ENCODE measurements at regions not wholly inside any gene's neighbourhood (a gene's known extent, or its start where the extent isn't known, plus 50 kb on each side); places are given as distances from the start of the nearest gene placed in this dataset.

- Mint-ChIP-seq H3K27ac (no peak overlapping the region), H3K4me1 (ENCODE audit: low read depth in 2 of 2) (no peaks in the 10 kb centered on the region), H3K27me3 (no peaks in the 10 kb centered on the region), H3K4me3 (no peak overlapping the region), H3K9me3 (peaks cover 4% of the 10 kb centered on the region), H3K36me3 (no peaks in the 10 kb centered on the region)
- no peak for DNase-seq (ENCODE audit: low spot score)
- ATAC-seq: no peak
These were observed 658.3 kb downstream of the TUSC7 start for GRCh38 chr3:117367861-117368260.

DNA sequence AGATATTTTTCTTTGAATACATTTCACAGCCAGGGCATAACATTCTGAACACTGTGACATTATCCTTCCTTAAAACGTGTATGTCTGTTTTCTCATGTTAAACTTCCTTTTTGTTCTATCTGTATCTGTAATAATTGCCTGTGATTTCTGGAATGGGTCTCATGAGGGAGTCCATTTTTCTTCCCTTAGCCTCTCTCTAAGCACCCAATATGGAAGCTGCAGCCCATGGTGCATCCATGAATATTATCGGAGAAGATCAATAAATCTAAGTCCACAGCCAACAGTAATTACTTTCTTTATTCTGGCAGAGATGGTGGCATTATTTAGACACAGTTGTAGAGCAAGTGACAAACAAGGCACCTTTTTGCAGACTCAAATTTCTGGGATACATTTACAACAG lies 671.1 kb downstream of the TUSC7 start:
- Mint-ChIP-seq H3K4me3 (no peak overlapping the region), H3K36me3 (peaks cover 5% of the 10 kb centered on the region), H3K27me3 (no peaks in the 10 kb centered on the region), H3K27ac (no peak overlapping the region), H3K9me3 (peaks cover 7% of the 10 kb centered on the region), H3K4me1 (ENCODE audit: low read depth in 2 of 2) (no peaks in the 10 kb centered on the region)
- ATAC-seq: no peak
- no peak for DNase-seq (ENCODE audit: low spot score)

GRCh38 chr3:117393119-117393518 lies 683.5 kb downstream of the TUSC7 start:
- DNase-seq (ENCODE audit: low spot score) (no peak), ATAC-seq (no peak)
- no peak overlapping the region for H3K27ac Mint-ChIP-seq
- H3K4me1 Mint-ChIP-seq (ENCODE audit: low read depth in 2 of 2): no peaks in the 10 kb centered on the region
- no peaks in the 10 kb centered on the region for H3K27me3 Mint-ChIP-seq
- H3K36me3 Mint-ChIP-seq: no peaks in the 10 kb centered on the region
- H3K9me3 Mint-ChIP-seq: peaks cover 16% of the 10 kb centered on the region
- H3K4me3 Mint-ChIP-seq: no peak overlapping the region

- DNase-seq (ENCODE audit: low spot score) (no peak), ATAC-seq (no peak)
- no peaks in the 10 kb centered on the region for H3K36me3 Mint-ChIP-seq
- H3K4me1 Mint-ChIP-seq (ENCODE audit: low read depth in 2 of 2): no peaks in the 10 kb centered on the region
- peaks cover 9% of the 10 kb centered on the region for H3K9me3 Mint-ChIP-seq
- H3K27me3 Mint-ChIP-seq: no peaks in the 10 kb centered on the region
- H3K4me3 Mint-ChIP-seq: no peak overlapping the region
- no peak overlapping the region for H3K27ac Mint-ChIP-seq
These were observed 688.7 kb downstream of the TUSC7 start for GRCh38 chr3:117398141-117398899.

GRCh38 chr3:117399311-117400078 lies 689.9 kb downstream of the TUSC7 start:
- Mint-ChIP-seq H3K27me3 (no peaks in the 10 kb centered on the region), H3K4me1 (ENCODE audit: low read depth in 2 of 2) (no peaks in the 10 kb centered on the region), H3K4me3 (no peak overlapping the region), H3K9me3 (peaks cover 6% of the 10 kb centered on the region), H3K27ac (no peak overlapping the region), H3K36me3 (no peaks in the 10 kb centered on the region)
- DNase-seq (ENCODE audit: low spot score) (no peak), ATAC-seq (no peak)

- Mint-ChIP-seq H3K36me3 (no peaks in the 10 kb centered on the region), H3K4me1 (ENCODE audit: low read depth in 2 of 2) (no peaks in the 10 kb centered on the region), H3K4me3 (no peak overlapping the region), H3K9me3 (peaks cover 9% of the 10 kb centered on the region), H3K27me3 (no peaks in the 10 kb centered on the region), H3K27ac (no peak overlapping the region)
- DNase-seq (ENCODE audit: low spot score) (no peak), ATAC-seq (no peak)
These were observed 690.7 kb downstream of the TUSC7 start for GRCh38 chr3:117400303-117400702.

DNA sequence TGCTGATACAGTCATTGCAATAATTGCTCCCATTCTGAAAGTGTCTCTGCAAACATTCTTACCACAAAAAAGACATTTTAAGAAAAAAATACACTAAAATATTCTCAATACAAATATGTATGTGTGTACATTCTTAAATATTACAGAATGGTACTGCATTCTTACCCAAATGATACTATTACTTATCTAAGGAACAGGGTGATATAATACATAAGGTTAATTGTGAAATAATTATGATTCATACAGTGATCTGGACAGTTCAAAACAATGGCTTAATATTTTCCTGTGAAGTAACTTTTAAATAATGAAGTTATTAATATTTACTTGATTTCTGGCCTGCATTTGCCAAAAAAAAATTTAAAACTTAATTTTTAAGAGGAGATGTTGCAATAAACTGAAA lies 694.6 kb downstream of the TUSC7 start:
- DNase-seq (ENCODE audit: low spot score) (no peak), ATAC-seq (no peak)
- Mint-ChIP-seq H3K27me3 (no peaks in the 10 kb centered on the region), H3K36me3 (no peaks in the 10 kb centered on the region), H3K4me3 (no peak overlapping the region), H3K4me1 (ENCODE audit: low read depth in 2 of 2) (no peaks in the 10 kb centered on the region), H3K27ac (no peak overlapping the region), H3K9me3 (peaks cover 6% of the 10 kb centered on the region)

- Mint-ChIP-seq H3K27me3 (no peaks in the 10 kb centered on the region), H3K27ac (no peak overlapping the region), H3K4me3 (no peak overlapping the region), H3K9me3 (peaks cover 6% of the 10 kb centered on the region), H3K4me1 (ENCODE audit: low read depth in 2 of 2) (no peaks in the 10 kb centered on the region), H3K36me3 (no peaks in the 10 kb centered on the region)
- DNase-seq (ENCODE audit: low spot score) (no peak), ATAC-seq (no peak)
These were observed 695.2 kb downstream of the TUSC7 start for GRCh38 chr3:117404730-117405129.

DNA sequence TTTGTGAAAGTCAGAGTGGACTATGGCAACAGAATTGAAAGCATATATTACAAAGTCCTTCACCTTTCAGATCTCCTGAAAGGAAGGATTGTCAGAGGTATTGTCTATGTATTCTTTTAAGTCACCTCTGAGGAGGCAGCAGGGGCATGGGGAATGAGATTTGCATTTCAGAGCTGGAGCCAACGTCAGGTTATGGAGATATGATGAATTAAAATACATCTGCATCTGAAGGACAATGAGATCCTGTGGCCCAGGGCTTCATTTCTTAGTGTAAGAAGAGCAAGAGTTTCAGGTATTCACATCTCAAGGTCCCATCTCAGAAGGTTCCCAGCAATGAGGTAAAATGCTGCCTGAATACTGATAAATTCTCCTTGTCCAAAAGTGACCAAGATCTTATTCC lies 695.8 kb downstream of the TUSC7 start:
- no peak overlapping the region for H3K27ac Mint-ChIP-seq
- no peak for DNase-seq (ENCODE audit: low spot score)
- H3K4me1 Mint-ChIP-seq (ENCODE audit: low read depth in 2 of 2): no peaks in the 10 kb centered on the region
- H3K9me3 Mint-ChIP-seq: peaks cover 8% of the 10 kb centered on the region
- H3K27me3 Mint-ChIP-seq: no peaks in the 10 kb centered on the region
- no peak overlapping the region for H3K4me3 Mint-ChIP-seq
- no peaks in the 10 kb centered on the region for H3K36me3 Mint-ChIP-seq
- ATAC-seq: no peak

GRCh38 chr3:117407317-117407716 lies 697.7 kb downstream of the TUSC7 start:
- Mint-ChIP-seq H3K4me1 (ENCODE audit: low read depth in 2 of 2) (no peaks in the 10 kb centered on the region), H3K27ac (no peak overlapping the region), H3K4me3 (no peak overlapping the region), H3K27me3 (no peaks in the 10 kb centered on the region), H3K9me3 (peaks cover 6% of the 10 kb centered on the region), H3K36me3 (no peaks in the 10 kb centered on the region)
- ATAC-seq (no peak), DNase-seq (ENCODE audit: low spot score) (no peak)

DNA sequence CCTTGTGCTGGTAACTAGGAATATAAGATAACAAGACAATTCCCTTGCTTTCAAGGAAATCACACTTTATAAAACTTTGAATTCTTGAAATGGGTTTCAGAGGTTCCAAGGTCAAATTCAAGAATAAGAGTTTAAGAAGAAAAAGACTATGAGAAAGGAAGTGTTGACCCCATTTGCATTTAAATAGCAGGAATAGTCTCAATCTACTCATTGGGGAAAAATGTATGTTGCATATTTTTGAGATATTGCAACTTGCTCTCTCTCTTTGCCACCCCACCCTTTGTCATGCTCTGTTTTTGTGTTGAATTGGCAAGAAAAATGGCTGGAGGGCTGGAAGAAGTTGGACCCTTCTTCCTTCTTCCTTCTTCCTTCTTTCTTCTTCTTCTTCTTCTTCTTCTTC lies 699.2 kb downstream of the TUSC7 start:
- no peak for DNase-seq (ENCODE audit: low spot score)
- no peaks in the 10 kb centered on the region for H3K36me3 Mint-ChIP-seq
- H3K27ac Mint-ChIP-seq: no peak overlapping the region
- no peaks in the 10 kb centered on the region for H3K4me1 Mint-ChIP-seq (ENCODE audit: low read depth in 2 of 2)
- H3K27me3 Mint-ChIP-seq: no peaks in the 10 kb centered on the region
- no peak overlapping the region for H3K4me3 Mint-ChIP-seq
- ATAC-seq: no peak
- peaks cover 9% of the 10 kb centered on the region for H3K9me3 Mint-ChIP-seq

GRCh38 chr3:117409256-117409655 lies 699.7 kb downstream of the TUSC7 start:
- ATAC-seq: no peak
- no peak for DNase-seq (ENCODE audit: low spot score)
- Mint-ChIP-seq H3K4me1 (ENCODE audit: low read depth in 2 of 2) (no peaks in the 10 kb centered on the region), H3K4me3 (no peak overlapping the region), H3K9me3 (peaks cover 9% of the 10 kb centered on the region), H3K36me3 (no peaks in the 10 kb centered on the region), H3K27ac (no peak overlapping the region), H3K27me3 (no peaks in the 10 kb centered on the region)

DNA sequence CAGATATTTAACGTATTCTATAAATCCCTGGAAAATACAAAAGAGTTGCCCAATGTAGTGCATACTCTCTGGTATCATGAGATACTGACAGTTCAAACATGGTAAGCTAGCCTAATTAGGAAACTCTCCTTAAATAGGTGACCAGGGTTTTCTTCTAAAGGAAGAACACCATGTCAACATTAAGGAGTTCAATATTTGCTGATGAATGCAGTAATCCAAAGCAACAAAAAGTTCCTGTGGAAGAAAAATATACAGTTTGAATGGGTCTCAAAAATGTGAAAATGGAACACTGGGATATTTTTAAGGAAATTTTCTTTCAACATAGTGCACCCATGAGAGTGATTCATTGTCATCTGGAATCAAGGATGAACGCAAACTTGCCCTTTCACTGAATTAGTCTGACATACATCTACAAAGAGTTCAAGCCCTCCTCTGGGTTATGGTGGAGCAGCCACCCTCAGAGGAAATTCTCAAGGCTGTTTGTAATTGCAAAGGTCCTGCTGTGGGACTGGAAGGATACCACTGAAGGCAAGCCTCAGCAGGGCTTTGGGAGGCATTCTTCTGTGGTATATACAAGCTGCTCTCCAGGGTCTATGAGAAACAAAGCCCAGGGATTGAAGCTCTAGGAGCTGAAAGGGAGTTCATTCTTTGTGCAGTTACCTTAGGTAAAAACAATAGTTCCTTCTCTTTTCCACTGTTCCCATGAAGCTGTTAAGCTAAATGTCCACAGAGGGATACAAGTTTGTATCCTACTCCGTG lies 700.3 kb downstream of the TUSC7 start:
- no peak overlapping the region for H3K4me3 Mint-ChIP-seq
- DNase-seq (ENCODE audit: low spot score): no peak

GRCh38 chr3:117411971-117412370 lies 702.4 kb downstream of the TUSC7 start:
- H3K9me3 Mint-ChIP-seq: peaks cover 8% of the 10 kb centered on the region
- H3K4me1 Mint-ChIP-seq (ENCODE audit: low read depth in 2 of 2): no peaks in the 10 kb centered on the region
- H3K27me3 Mint-ChIP-seq: no peaks in the 10 kb centered on the region
- H3K36me3 Mint-ChIP-seq: no peaks in the 10 kb centered on the region
- no peak for ATAC-seq
- no peak for DNase-seq (ENCODE audit: low spot score)
- no peak overlapping the region for H3K4me3 Mint-ChIP-seq
- no peak overlapping the region for H3K27ac Mint-ChIP-seq

More for the DNA sequence above, 700.3 kb downstream of the TUSC7 start:
- Mint-ChIP-seq H3K27ac (no peak overlapping the region), H3K27me3 (no peaks in the 10 kb centered on the region), H3K36me3 (no peaks in the 10 kb centered on the region), H3K4me1 (ENCODE audit: low read depth in 2 of 2) (no peaks in the 10 kb centered on the region), H3K9me3 (peaks cover 7% of the 10 kb centered on the region)
- ATAC-seq: no peak
